GM12872 (cell line): ENCODE measurements at regions not wholly inside any gene's neighbourhood (a gene's known extent, or its start where the extent isn't known, plus 50 kb on each side); places are given as distances from the start of the nearest gene placed in this dataset.

Experiments
- CTCF ChIP-seq: IDR thresholded peaks from 3 replicates; pipeline ENCODE4 v1.5.1; 2011; ENCODE audit warnings: low read depth, mild to moderate bottlenecking, low read length, moderate library complexity; ENCODE audit not compliant: insufficient read depth

GRCh38 chr5:117942861-117943519 is 1045.4 kb downstream of the DTWD2 start:
- TF ChIP-seq CTCF = no peak

- TF ChIP-seq CTCF = no peak
Measured at GRCh38 chr5:117893211-117893610, 1095.1 kb downstream of the DTWD2 start.

- TF ChIP-seq CTCF = no peak
Measured at GRCh38 chr5:117892360-117892759, 1096.0 kb downstream of the DTWD2 start.

- TF ChIP-seq CTCF = no peak
Measured at GRCh38 chr5:117889596-117889995, 1098.8 kb downstream of the DTWD2 start.

- TF ChIP-seq CTCF = no peak
Measured at GRCh38 chr5:117888688-117889087, 1099.7 kb downstream of the DTWD2 start.

- TF ChIP-seq CTCF = no peak
Measured at GRCh38 chr5:117881426-117882230, 1106.7 kb downstream of the DTWD2 start.

- TF ChIP-seq CTCF = no peak
Measured at GRCh38 chr5:117880932-117881331, 1107.4 kb downstream of the DTWD2 start.
